Natural killer cell (primary cell): ENCODE measurements at regions not wholly inside any gene's neighbourhood (a gene's known extent, or its start where the extent isn't known, plus 50 kb on each side); places are given as distances from the start of the nearest gene placed in this dataset.

Experiments used
- ATAC-seq, 3 donors: fragments of 150-1000 bp in 2 of 3; fragments of 200-7000 bp in 1 of 3; cut with Tn5 transposase; 1 replicate in 1 of 3; 2 replicates in 2 of 3; pipeline ENCODE4 v1.10.0; 2021; ENCODE audit warnings: mild to moderate bottlenecking in 2 of 3, moderate library complexity in 2 of 3
- DNase-seq, 2 donors: peaks; one replicate each; pipeline versions ENCODE4 v3.0.0 to v3.0.0-alpha.2; 2013 to 2021; ENCODE audit warnings: mixed read lengths in 1 of 2
- H3K27ac ChIP-seq: one replicate; pipeline ENCODE4 v1.5.1; 2013; ENCODE audit warnings: mild to moderate bottlenecking, low read length
- H3K27me3 ChIP-seq: one replicate; pipeline ENCODE4 v1.6.1; 2013; ENCODE audit warnings: low read length; ENCODE audit not compliant: control insufficient read depth, insufficient read depth
- H3K36me3 ChIP-seq: one replicate; pipeline ENCODE4 v1.6.1; 2013; ENCODE audit warnings: low read length; ENCODE audit not compliant: control insufficient read depth, insufficient read depth
- H3K4me1 ChIP-seq: one replicate; pipeline ENCODE4 v1.6.1; 2013; ENCODE audit warnings: low read length; ENCODE audit not compliant: control insufficient read depth, insufficient read depth
- H3K4me3 ChIP-seq: one replicate; pipeline ENCODE4 v1.5.1; 2013; ENCODE audit warnings: low read length
- H3K9me3 ChIP-seq: one replicate; pipeline ENCODE4 v1.6.1; 2013; ENCODE audit warnings: low read length; ENCODE audit not compliant: control insufficient read depth, insufficient read depth
- H3K27ac Mint-ChIP-seq, 2 donors: one replicate each; pipeline ENCODE4 v1.8.0; 2022; ENCODE audit warnings: mild to moderate bottlenecking in 2 of 2, mixed read lengths in 2 of 2, moderate library complexity in 1 of 2
- H3K27me3 Mint-ChIP-seq, 2 donors: one replicate each; pipeline ENCODE4 v1.8.0; 2022; ENCODE audit warnings: low read depth in 2 of 2, mixed read lengths in 2 of 2
- H3K36me3 Mint-ChIP-seq: one replicate; pipeline ENCODE4 v1.8.0; 2022; ENCODE audit warnings: mixed read lengths
- H3K4me1 Mint-ChIP-seq, 2 donors: one replicate each; pipeline ENCODE4 v1.8.0; 2022; ENCODE audit warnings: mixed read lengths in 2 of 2
- H3K4me3 Mint-ChIP-seq: one replicate; pipeline ENCODE4 v1.8.0; 2022; ENCODE audit warnings: mild to moderate bottlenecking, moderate library complexity, mixed read lengths
- H3K9me3 Mint-ChIP-seq, 2 donors: one replicate each; pipeline ENCODE4 v1.8.0; 2022; ENCODE audit warnings: mixed read lengths in 2 of 2
- WGBS: methylation state at CpG from one replicate; pipeline ENCODE4 v1.1.7; 2013; ENCODE audit warnings: missing lambda C conversion rate; ENCODE audit not compliant: insufficient coverage; 5-methylcytosine and 5-hydroxymethylcytosine counted together
- intact Hi-C: fragments of 100-400 bp; cut with micrococcal nuclease; formaldehyde crosslinking; loops from one replicate; pipeline ENCODE4 v1.14.2; 2022
- TF ChIP-seq, protein P1 (sequence below): fragments of 200-600 bp; IDR thresholded peaks from one replicate; pipeline ENCODE4 v1.8.0; 2022; ENCODE audit warnings: antibody characterized with exemption

DNA sequence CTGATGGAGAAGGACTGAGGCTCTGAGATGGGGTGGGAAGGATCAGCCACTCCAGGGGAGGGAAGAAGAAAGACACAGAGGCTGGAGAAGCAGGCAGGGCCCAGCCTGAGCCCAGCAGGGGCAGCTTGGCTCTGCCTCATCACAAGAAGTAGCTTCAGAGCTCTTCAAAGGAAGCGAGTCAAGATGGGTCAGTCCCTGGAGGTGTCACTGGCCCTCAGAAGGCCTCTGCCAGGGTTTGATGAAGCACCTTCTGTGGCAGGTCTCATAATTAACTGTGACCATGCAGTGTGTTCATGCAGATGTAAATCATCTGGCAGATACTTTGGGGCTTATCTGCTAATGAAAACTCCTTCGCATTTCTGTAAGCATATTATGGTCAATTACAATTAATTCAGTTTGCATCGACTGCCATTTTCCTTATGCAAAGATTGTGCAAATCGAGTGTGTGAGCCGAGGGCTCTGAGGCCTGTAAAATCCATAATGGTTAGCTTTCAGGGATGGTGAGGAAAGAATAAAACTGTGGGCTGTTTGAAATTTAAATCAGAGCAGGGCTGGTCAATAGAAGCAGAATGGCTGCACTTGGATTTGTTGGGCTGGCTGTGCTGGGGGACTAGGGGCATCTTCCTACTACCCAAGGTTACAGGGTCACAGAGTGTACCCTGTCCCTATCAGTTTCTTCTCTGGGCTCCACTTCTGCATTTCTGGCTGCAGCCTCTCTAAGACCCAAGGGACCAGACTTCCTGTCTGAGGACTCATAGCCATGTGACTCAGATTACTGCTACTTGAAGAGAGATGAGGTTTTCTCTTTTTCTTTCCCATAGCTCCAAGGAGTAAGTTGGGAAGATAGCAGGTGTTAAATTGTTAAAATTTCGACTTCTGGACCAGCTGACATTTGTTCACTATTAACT is 376.6 kb downstream of the DHX35 start:
- peaks cover 0 to 2% of the 10 kb centered on the region in 2 donors for H3K9me3 Mint-ChIP-seq
- no peak overlapping the region for H3K27ac ChIP-seq
- 77% methylated on average over 5 of the region's 6 CpGs for WGBS
- H3K27ac Mint-ChIP-seq, result no peak overlapping the region
- no peaks in the 10 kb centered on the region for H3K9me3 ChIP-seq
- DNase-seq (no peak), ATAC-seq (no peak)
- TF ChIP-seq, protein P1, sequence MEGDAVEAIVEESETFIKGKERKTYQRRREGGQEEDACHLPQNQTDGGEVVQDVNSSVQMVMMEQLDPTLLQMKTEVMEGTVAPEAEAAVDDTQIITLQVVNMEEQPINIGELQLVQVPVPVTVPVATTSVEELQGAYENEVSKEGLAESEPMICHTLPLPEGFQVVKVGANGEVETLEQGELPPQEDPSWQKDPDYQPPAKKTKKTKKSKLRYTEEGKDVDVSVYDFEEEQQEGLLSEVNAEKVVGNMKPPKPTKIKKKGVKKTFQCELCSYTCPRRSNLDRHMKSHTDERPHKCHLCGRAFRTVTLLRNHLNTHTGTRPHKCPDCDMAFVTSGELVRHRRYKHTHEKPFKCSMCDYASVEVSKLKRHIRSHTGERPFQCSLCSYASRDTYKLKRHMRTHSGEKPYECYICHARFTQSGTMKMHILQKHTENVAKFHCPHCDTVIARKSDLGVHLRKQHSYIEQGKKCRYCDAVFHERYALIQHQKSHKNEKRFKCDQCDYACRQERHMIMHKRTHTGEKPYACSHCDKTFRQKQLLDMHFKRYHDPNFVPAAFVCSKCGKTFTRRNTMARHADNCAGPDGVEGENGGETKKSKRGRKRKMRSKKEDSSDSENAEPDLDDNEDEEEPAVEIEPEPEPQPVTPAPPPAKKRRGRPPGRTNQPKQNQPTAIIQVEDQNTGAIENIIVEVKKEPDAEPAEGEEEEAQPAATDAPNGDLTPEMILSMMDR, result no peak
- no peaks in the 10 kb centered on the region for H3K36me3 Mint-ChIP-seq
- H3K4me1 Mint-ChIP-seq, result no peaks in the 10 kb centered on the region
- intact Hi-C loops, result no loop called here
- no peak overlapping the region for H3K4me3 ChIP-seq
- H3K4me1 ChIP-seq, result no peaks in the 10 kb centered on the region
- H3K27me3 ChIP-seq, result no peaks in the 10 kb centered on the region
- H3K27me3 Mint-ChIP-seq, result no peaks in the 10 kb centered on the region
- H3K4me3 Mint-ChIP-seq, result no peak overlapping the region
- H3K36me3 ChIP-seq, result no peaks in the 10 kb centered on the region

DNA sequence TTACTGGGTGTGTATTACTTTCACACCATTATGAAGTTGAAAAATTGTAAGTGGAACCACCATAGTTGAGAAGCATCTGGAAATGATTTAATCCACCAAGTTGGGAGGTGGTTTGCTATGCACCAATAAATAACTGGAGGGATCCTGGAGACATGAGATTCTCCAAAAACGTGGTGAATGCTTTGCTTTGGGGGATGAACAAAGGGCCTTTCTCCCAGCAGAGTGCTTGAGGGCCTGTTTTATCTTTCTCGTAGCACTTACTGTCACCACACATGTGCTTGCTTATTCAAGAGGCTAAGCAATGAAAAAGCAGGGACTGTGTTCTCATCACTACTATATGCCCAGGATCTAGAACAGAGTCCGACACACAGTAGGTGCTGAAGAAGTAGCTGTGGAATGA is 371.1 kb downstream of the DHX35 start:
- H3K9me3 Mint-ChIP-seq, result no peaks in the 10 kb centered on the region
- no peaks in the 10 kb centered on the region for H3K27me3 Mint-ChIP-seq
- no peak overlapping the region for H3K4me3 ChIP-seq
- ATAC-seq, result no peak
- no peak overlapping the region for H3K27ac ChIP-seq
- intact Hi-C loops, result no loop called here
- H3K9me3 ChIP-seq, result no peaks in the 10 kb centered on the region
- H3K27ac Mint-ChIP-seq, result no peak overlapping the region
- H3K4me1 ChIP-seq, result no peaks in the 10 kb centered on the region
- no peaks in the 10 kb centered on the region for H3K27me3 ChIP-seq
- H3K36me3 ChIP-seq, result no peaks in the 10 kb centered on the region
- no peak for DNase-seq
- WGBS, result 74% methylated on average over 3 of the region's 3 CpGs
- H3K4me3 Mint-ChIP-seq, result no peak overlapping the region
- no peaks in the 10 kb centered on the region for H3K4me1 Mint-ChIP-seq
- H3K36me3 Mint-ChIP-seq, result no peaks in the 10 kb centered on the region
- TF ChIP-seq, protein P1, result no peak

DNA sequence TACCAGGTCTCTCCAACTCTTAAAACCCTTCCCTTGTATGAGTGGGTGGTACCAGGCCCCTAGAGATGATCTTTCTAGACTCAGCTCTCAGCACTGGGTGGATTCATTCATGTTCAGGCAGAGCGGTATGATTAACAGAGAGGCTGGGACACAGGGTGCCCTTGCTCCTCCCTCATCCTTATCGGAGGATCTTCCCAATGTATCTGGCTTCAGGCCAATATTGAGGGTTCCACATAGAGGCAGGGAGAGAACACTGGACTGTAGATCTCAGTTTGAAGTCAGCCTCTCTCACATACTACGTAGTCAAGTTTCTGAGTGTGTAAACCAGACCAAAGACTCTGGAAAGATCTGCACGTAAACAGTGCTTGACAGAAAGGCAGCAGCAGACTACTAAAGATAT is 366.2 kb downstream of the DHX35 start:
- no peak overlapping the region for H3K4me3 ChIP-seq
- H3K4me1 ChIP-seq, result no peaks in the 10 kb centered on the region
- peaks cover 0 to 3% of the 10 kb centered on the region in 2 donors for H3K27me3 Mint-ChIP-seq
- no peak overlapping the region for H3K4me3 Mint-ChIP-seq
- no peak overlapping the region for H3K27ac ChIP-seq
- WGBS, result 43% methylated on average over 4 of the region's 4 CpGs
- H3K4me1 Mint-ChIP-seq, result no peaks in the 10 kb centered on the region
- intact Hi-C loops, result no loop called here
- DNase-seq (no peak), ATAC-seq (no peak)
- no peaks in the 10 kb centered on the region for H3K36me3 ChIP-seq
- H3K27ac Mint-ChIP-seq, result no peak overlapping the region
- TF ChIP-seq, protein P1, result no peak
- H3K9me3 ChIP-seq, result no peaks in the 10 kb centered on the region
- H3K27me3 ChIP-seq, result no peaks in the 10 kb centered on the region
- no peaks in the 10 kb centered on the region for H3K9me3 Mint-ChIP-seq
- no peaks in the 10 kb centered on the region for H3K36me3 Mint-ChIP-seq

DNA sequence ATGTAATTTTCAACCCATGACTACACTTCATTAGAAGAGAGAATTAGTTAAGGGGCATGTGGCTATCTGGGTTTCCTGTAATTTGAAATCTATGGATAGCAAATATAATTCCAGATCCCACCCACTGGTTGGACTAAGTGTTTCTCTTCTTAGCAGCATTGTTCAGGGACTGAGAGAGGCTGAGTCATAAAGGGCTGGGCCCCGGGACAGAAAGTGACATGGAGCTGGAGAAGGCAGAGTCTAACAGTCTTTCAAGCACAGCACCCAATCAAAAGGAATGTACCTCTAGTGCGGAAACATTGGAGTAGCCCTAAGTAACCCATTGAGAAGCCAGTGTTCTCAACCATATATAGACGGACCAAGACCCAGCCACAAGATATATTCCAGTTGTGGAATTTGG is 363.9 kb downstream of the DHX35 start:
- no peaks in the 10 kb centered on the region for H3K9me3 Mint-ChIP-seq
- peaks cover 0 to 3% of the 10 kb centered on the region in 2 donors for H3K27me3 Mint-ChIP-seq
- 88% methylated on average over 3 of the region's 3 CpGs for WGBS

More for the DNA sequence above, 363.9 kb downstream of the DHX35 start:
- H3K27ac Mint-ChIP-seq, result no peak overlapping the region
- DNase-seq (no peak), ATAC-seq (no peak)
- no peak overlapping the region for H3K4me3 Mint-ChIP-seq
- H3K36me3 Mint-ChIP-seq, result no peaks in the 10 kb centered on the region
- H3K4me3 ChIP-seq, result no peak overlapping the region
- H3K4me1 ChIP-seq, result no peaks in the 10 kb centered on the region
- H3K9me3 ChIP-seq, result no peaks in the 10 kb centered on the region
- H3K4me1 Mint-ChIP-seq, result no peaks in the 10 kb centered on the region
- intact Hi-C loops, result no loop called here
- no peaks in the 10 kb centered on the region for H3K27me3 ChIP-seq
- H3K36me3 ChIP-seq, result no peaks in the 10 kb centered on the region
- H3K27ac ChIP-seq, result no peak overlapping the region
- TF ChIP-seq, protein P1, result no peak
